GM21786 (cell line): ENCODE measurements at regions not wholly inside any gene's neighbourhood (a gene's known extent, or its start where the extent isn't known, plus 50 kb on each side); places are given as distances from the start of the nearest gene placed in this dataset.
"Not testable (repeated sequence)": the region's sequence is repeated elsewhere in the genome, so short reads cannot be mapped to it uniquely, and the experiment has no call there.

Source experiments
- ATAC-seq: cut with Tn5 transposase; IDR thresholded peaks from one replicate; pipeline ENCODE4 v1.9.1; 2021; ENCODE audit not compliant: unreplicated experiment

GRCh38 chr14:55766071-55766470 is 186.1 kb downstream of the KTN1 start:
- ATAC-seq = no peak

DNA sequence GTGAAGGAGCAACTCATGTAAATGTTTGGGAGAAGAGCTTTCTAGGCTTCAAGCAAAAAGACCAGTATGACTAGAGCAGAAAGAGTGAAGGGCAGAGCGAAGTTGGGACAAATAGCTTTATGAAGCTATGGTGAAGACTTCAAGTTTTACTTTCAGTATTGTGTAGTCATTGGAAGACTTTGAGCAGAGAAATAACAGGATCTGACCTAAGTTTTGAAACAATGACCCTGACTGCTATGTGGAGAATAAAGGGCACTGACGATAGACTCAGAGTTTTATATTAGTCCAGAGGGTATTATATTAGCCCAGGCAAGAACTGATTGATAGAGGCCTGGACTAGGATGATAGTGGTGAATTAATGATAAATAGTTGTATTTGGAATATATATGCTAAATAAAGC is 187.3 kb downstream of the KTN1 start:
- ATAC-seq = no peak

- ATAC-seq = no peak
These were observed 189.9 kb downstream of the KTN1 start for GRCh38 chr14:55769877-55770276.

- no peak for ATAC-seq
These were observed 191.4 kb downstream of the KTN1 start for GRCh38 chr14:55771242-55771981.

DNA sequence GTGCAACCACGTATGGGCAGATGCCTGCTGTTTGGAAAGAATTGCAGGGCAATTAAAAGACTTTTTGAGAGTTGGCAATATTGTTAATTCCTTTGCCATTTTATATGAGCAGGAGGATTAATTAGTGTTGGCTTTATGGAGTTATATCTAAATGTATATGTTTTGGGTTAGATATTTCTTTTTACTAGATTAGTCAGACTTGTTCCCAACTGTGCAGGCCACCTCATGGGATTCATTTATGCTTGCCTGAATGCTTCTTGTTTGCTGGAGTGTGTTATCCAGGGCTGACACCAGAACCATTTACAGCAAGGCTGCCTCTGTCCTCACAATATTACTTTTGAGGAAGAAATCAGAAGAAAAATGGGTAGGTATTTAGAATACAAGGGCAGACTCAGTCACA is 192.5 kb downstream of the KTN1 start:
- no peak for ATAC-seq

- ATAC-seq = no peak
These were observed 193.3 kb downstream of the KTN1 start for GRCh38 chr14:55773312-55773711.

- no peak for ATAC-seq
These were observed 194.1 kb downstream of the KTN1 start for GRCh38 chr14:55773984-55774545.

DNA sequence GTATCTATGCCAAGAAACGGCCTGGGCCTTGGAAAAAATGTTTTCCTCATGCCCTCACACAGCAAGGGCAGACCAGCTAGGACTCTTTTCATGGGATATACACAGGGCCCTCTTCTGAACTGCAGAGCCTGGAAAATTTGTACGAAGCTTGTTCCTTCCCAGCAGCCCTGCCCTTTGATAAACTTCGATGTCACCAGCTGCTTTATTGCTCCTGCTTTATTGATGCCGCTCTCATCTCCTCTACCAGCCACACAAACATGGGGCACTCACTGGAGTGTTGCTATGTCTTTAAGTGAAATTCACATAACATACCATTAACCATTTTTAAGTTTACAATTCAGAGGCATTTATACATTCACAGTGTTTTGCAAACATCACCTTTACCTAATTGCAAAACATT is 197.9 kb downstream of the KTN1 start:
- no peak for ATAC-seq

DNA sequence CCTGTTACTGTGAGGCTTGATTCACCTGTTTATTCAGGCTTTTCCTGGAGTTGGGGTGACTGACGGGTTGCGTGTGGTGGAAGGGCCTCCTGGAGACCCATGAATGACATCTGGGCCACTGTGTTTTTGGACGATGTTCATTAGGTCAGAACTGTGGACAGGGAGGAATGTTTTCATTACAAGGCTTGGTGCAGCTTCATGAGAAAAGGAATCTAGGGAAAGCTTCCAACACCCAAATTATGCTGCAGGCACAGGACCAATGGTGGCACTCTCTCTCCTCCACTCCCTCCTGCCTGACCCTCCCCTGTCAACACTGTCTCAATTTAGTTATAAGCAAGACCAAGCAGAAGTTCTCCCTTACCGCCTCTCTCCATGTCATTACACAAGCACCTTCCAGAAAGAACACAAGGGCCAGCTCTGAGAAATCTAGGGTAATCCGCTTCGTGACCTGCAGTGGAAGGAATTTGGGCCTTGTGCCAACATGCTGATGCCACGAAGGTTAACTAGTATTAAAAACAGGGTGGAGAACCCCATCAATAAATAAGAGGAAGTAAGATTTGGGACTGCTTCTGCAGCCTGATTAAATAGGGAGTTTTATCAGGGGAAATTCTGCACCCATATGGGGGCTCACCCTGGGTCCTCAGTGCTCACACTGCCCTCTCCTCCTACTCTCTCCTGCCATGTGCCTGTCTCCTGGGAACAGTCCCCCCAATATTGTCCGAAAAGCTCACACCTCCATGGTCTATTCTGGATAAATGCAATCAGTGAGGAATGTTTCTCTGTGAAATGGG is 200.3 kb downstream of the KTN1 start:
- ATAC-seq = no peak

DNA sequence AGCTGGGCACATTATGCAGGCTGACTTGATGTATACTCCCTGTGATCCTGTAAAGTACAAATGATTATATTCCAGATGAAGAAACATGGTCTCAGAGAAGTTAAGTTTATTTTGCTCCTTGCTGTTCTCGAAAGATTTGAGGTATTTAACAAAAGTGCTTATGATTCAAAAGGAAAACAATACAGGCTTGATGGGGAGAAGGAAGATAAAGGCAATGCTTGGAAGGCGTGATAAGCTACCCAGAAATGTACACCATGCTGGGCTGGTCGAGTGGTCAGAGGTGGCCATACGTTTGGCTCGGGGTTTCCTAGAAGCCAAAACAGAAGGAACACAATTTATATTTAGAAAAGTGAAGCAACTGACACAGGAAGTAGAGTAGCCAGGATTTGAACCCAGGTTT is 201.0 kb downstream of the KTN1 start:
- ATAC-seq = no peak

DNA sequence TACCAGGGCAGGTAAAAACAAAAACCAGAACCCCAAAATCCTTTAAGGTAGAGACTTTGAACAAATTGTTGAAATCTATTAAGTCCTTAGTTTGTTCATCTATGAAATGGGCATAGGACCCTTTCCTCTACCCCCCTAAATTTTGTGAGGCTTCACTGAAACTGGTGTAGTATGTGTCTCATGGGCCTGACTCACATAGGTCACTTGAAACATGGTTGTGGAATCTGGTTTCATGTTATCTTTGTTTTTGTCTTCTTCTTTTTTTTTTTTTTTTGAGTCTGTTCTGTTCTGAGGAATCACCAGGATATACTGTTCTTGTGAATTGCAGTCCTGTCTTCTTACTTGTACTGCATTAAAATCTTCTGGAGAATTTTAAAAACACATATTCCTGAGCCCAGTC is 202.2 kb downstream of the KTN1 start:
- no peak for ATAC-seq

GRCh38 chr14:55789406-55789805 is 209.4 kb downstream of the KTN1 start:
- ATAC-seq = no peak

GRCh38 chr14:55794655-55795595 is 214.9 kb downstream of the KTN1 start:
- ATAC-seq = no peak

GRCh38 chr14:55796513-55796912 is 216.5 kb downstream of the KTN1 start:
- not testable (repeated sequence) for ATAC-seq

GRCh38 chr14:55798406-55798805 is 218.4 kb downstream of the KTN1 start:
- ATAC-seq = no peak

- no peak for ATAC-seq
These were observed 219.6 kb downstream of the KTN1 start for GRCh38 chr14:55799508-55800095.

DNA sequence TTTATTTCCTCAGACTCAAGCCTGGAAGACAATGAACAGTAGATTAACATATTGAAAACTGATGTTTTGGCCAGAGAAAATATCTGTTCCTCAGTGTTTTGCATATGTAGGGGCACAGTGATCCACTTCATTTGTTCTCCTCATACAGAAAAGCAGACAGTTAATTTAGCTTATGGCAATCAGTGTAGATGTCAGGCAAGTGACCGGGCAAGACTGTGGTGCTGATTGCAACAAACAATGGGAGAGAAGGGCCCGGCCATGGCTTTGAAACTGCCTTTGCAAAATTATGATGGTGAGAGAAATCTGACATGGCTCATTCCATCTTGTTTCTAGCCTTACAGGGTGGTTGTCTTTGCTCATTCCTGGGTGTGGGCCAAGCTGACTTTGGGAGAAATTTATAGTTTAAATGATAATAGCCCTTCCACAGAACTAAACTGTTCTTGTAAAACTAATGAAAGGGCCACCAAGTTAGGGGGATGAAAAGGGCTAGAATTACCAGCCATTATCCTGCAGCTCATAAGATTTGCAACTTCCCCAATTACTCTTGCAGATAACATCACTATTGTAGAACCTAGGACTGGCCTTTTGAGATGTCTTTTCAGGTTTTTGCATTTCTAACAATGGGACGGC is 220.3 kb downstream of the KTN1 start:
- no peak for ATAC-seq

GRCh38 chr14:55801121-55801520 is 221.1 kb downstream of the KTN1 start:
- ATAC-seq = no peak

- ATAC-seq = no peak
These were observed 223.2 kb downstream of the KTN1 start for GRCh38 chr14:55802986-55803872.
